OCI-LY7 (cell line): ENCODE measurements at regions not wholly inside any gene's neighbourhood (a gene's known extent, or its start where the extent isn't known, plus 50 kb on each side); places are given as distances from the start of the nearest gene placed in this dataset.

Experiments
- BruUV-seq: library from RNA; stranded (reverse); fragments of 400-500 nt; replicated peaks from 2 replicates; lab custom pipeline; 2021; lab: Mats Ljungman, UMichigan
- CTCF ChIA-PET: fragments of 300-600 bp; sonication (Branson Sonifier 250); formaldehyde crosslinking; loops from one replicate; lab custom pipeline; 2022; ENCODE audit warnings: antibody characterized with exemption; ENCODE audit not compliant: unreplicated experiment; lab: Charles Lee
- POLR2A ChIA-PET: fragments of 300-600 bp; sonication (Branson Sonifier 250); formaldehyde crosslinking; loops from one replicate; lab custom pipeline; 2022; ENCODE audit warnings: antibody characterized with exemption; lab: Charles Lee
- DNase-seq: peaks from one replicate; pipeline ENCODE4 v3.0.0-alpha.2; 2015; ENCODE audit warnings: low spot score
- H2AFZ ChIP-seq: fragments of 200-600 bp; sonication (generic), shearing (Covaris generic); 2 replicates; pipeline ENCODE4 v1.6.1; 2014; ENCODE audit warnings: mild to moderate bottlenecking, antibody characterized with exemption, low read length, moderate library complexity
- H3K27ac ChIP-seq: fragments of 200-600 bp; sonication (generic); 2 replicates; pipeline ENCODE4 v1.5.1; 2014; ENCODE audit warnings: mixed run types, low read depth, mild to moderate bottlenecking, moderate library complexity, low read length, inconsistent platforms; ENCODE audit not compliant: poor library complexity, severe bottlenecking
- H3K36me3 ChIP-seq: fragments of 200-600 bp; sonication (generic); 2 replicates; pipeline ENCODE4 v1.6.1; 2014; ENCODE audit warnings: mild to moderate bottlenecking, antibody characterized with exemption, low read length, moderate library complexity, mixed read lengths; ENCODE audit not compliant: insufficient read depth
- H3K4me1 ChIP-seq: fragments of 200-600 bp; sonication (generic); 2 replicates; pipeline ENCODE4 v1.5.1; 2014; ENCODE audit warnings: mild to moderate bottlenecking, low read length; ENCODE audit not compliant: insufficient read depth, poor library complexity, severe bottlenecking
- H3K4me2 ChIP-seq: fragments of 200-600 bp; sonication (generic); 2 replicates; pipeline ENCODE4 v1.6.1; 2014; ENCODE audit warnings: mild to moderate bottlenecking, low read length
- H3K4me3 ChIP-seq: fragments of 200-600 bp; sonication (generic); 2 replicates; pipeline ENCODE4 v1.5.1; 2014; ENCODE audit warnings: mild to moderate bottlenecking, low read depth, low read length; ENCODE audit not compliant: poor library complexity, severe bottlenecking
- H3K79me2 ChIP-seq: fragments of 200-600 bp; sonication (generic); 2 replicates; pipeline ENCODE4 v1.6.1; 2016; ENCODE audit warnings: low read depth, mild to moderate bottlenecking, low read length, moderate library complexity, mixed read lengths; ENCODE audit not compliant: insufficient read depth
- H3K9me2 ChIP-seq: fragments of 200-600 bp; sonication (generic); 2 replicates; pipeline ENCODE4 v1.6.1; 2016; ENCODE audit warnings: mild to moderate bottlenecking, low read length, mixed read lengths; ENCODE audit not compliant: insufficient read depth
- H3K9me3 ChIP-seq: fragments of 200-600 bp; sonication (generic); 2 replicates; pipeline ENCODE4 v1.6.1; 2014; ENCODE audit warnings: mild to moderate bottlenecking, mixed run types, low read length, mixed read lengths
- H4K20me1 ChIP-seq: fragments of 200-600 bp; sonication (generic); 2 replicates; pipeline ENCODE4 v1.6.1; 2014; ENCODE audit warnings: mild to moderate bottlenecking, antibody characterized with exemption, low read length, moderate library complexity, mixed read lengths; ENCODE audit not compliant: insufficient read depth
- EZH2phosphoT487 ChIP-seq: fragments of 200-600 bp; sonication (generic); IDR thresholded peaks from 2 replicates; pipeline ENCODE4 v1.6.1; 2018; ENCODE audit warnings: low read depth, borderline replicate concordance, mild to moderate bottlenecking, mixed run types, antibody characterized with exemption, low read length, moderate library complexity, mixed read lengths
- intact Hi-C: fragments of 100-400 bp; cut with micrococcal nuclease; formaldehyde crosslinking; loops from one replicate; pipeline ENCODE4 v1.10.0; 2022; ENCODE audit not compliant: unreplicated experiment
- TF ChIP-seq, protein P1 (sequence below): fragments of 200-600 bp; sonication (generic); conservative IDR thresholded peaks from 2 replicates; pipeline ENCODE4 v1.5.1; 2014; ENCODE audit warnings: mild to moderate bottlenecking, antibody characterized with exemption, low read length, moderate library complexity, mixed read lengths

DNA sequence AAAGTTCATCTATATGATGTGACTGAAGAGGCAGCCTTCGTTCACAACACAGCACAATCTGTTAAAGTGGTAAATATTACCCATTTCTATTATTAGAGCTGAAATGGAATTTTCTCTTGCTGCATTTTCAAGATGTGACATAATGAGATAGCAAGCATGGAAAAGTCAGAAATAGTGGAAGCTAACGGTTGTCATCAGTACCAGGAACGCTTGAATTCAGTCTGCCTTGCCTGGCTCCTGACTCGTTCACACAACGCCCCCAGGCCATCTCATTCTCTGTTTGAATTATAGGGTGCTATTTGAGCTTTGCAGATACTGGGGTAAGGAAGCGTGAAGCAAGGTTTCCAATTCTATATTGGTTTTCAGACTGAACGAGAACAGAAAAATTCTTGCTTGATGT, 116.5 kb upstream of the MAP3K7 start:
- Histone ChIP-seq H3K79me2 (no peaks in the 10 kb centered on the region), H3K4me3 (no peak overlapping the region), H3K27ac (no peak overlapping the region), H3K4me1 (peaks cover 13% of the 10 kb centered on the region), H3K9me3 (no peaks in the 10 kb centered on the region), H3K36me3 (no peaks in the 10 kb centered on the region), H2AFZ (no peak overlapping the region), H4K20me1 (no peaks in the 10 kb centered on the region), H3K4me2 (no peak overlapping the region), H3K9me2 (no peaks in the 10 kb centered on the region)
- CTCF ChIA-PET, result no interaction called here
- no TSS peak for BruUV-seq
- DNase-seq, result no peak
- POLR2A ChIA-PET, result interaction anchor here (0.7 kb wide), 1 partner anchor 117 kb away, joined by 6 read pairs; no protein-coding TSS in a partner anchor
- intact Hi-C loops, result no loop called here
- TF ChIP-seq, protein P1, sequence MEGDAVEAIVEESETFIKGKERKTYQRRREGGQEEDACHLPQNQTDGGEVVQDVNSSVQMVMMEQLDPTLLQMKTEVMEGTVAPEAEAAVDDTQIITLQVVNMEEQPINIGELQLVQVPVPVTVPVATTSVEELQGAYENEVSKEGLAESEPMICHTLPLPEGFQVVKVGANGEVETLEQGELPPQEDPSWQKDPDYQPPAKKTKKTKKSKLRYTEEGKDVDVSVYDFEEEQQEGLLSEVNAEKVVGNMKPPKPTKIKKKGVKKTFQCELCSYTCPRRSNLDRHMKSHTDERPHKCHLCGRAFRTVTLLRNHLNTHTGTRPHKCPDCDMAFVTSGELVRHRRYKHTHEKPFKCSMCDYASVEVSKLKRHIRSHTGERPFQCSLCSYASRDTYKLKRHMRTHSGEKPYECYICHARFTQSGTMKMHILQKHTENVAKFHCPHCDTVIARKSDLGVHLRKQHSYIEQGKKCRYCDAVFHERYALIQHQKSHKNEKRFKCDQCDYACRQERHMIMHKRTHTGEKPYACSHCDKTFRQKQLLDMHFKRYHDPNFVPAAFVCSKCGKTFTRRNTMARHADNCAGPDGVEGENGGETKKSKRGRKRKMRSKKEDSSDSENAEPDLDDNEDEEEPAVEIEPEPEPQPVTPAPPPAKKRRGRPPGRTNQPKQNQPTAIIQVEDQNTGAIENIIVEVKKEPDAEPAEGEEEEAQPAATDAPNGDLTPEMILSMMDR, result no peak
- no peak for TF ChIP-seq EZH2phosphoT487

DNA sequence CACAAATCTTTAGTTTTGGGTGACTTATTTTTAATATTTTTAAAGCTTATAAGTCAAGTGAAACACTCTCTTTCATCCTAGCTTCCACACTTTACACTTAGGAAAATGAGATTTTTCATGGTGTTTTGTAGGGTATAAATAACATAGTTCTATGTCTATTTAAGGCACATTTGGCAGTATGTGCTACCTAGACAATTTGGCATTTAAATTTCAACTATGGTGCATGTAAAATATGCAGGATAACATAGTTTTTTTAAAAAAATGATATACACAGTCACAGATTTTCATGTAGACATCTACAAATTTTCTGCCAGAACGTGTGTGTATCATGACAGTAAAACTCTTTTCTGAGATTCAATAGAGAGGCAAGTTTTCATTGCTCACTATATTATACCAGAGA, 115.1 kb upstream of the MAP3K7 start:
- H3K4me2 ChIP-seq, result peak overlapping the region; percentile 47; the same call in 1 of the 2 replicates
- no peaks in the 10 kb centered on the region for H3K79me2 ChIP-seq
- H2AFZ ChIP-seq, result no peak overlapping the region
- no peak for DNase-seq
- no peaks in the 10 kb centered on the region for H3K9me2 ChIP-seq
- H3K4me3 ChIP-seq, result no peak overlapping the region
- intact Hi-C loops, result no loop called here
- no peaks in the 10 kb centered on the region for H4K20me1 ChIP-seq
- H3K4me1 ChIP-seq, result peaks cover 13% of the 10 kb centered on the region
- H3K9me3 ChIP-seq, result no peaks in the 10 kb centered on the region
- BruUV-seq, result no TSS peak
- POLR2A ChIA-PET, result interaction anchor here (0.6 to 1.2 kb wide), 3 partner anchors 10 to 38 kb away, joined by 4 to 5 read pairs (median 4); no protein-coding TSS in a partner anchor
- H3K27ac ChIP-seq, result no peak overlapping the region
- H3K36me3 ChIP-seq, result no peaks in the 10 kb centered on the region
- CTCF ChIA-PET, result no interaction called here
- TF ChIP-seq, protein P1, result no peak
- TF ChIP-seq EZH2phosphoT487, result no peak

DNA sequence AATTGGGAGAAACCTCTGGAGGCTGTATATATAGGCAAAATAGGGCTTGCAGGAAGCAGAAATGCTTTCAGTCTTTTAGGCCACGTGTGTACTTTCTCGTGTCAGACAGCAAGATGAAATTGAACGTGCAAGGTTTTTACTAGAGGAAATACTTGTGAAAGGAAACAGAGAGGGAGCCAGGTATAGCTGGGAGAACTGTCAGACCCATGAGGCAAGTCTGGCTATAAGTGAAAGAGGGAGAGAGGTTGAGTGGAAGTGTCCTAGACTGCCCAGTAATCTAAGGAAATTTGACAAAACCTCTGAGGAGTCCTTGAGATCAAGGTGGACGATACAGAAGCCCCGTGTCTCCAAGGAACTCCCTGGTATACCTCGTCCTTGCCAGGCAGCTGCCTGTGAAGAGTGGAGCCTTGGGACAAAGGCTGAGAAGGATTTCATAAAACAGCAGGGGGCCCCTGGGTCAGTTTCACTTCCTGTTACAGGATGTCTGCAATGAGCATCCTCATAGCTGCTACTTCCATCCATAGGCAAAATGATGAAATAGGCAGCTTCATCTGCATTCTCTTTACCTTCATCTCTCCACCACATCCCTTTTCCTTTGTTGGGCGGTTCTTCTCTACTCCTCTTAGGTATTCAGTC, 114.4 kb upstream of the MAP3K7 start:
- no peaks in the 10 kb centered on the region for H4K20me1 ChIP-seq
- H3K4me2 ChIP-seq, result peak overlapping the region; percentile 47
- TF ChIP-seq, protein P1, result peak; percentile 38; the same call in 1 of the 2 replicates
- no peak for TF ChIP-seq EZH2phosphoT487
- intact Hi-C loops, result no loop called here
- ChIA-PET CTCF (no interaction called here), POLR2A (interaction anchor here (0.7 to 1.2 kb wide), 4 partner anchors 10 to 39 kb away, joined by 3 to 4 read pairs (median 4); no protein-coding TSS in a partner anchor)
- no peak overlapping the region for H3K27ac ChIP-seq
- peaks cover 13% of the 10 kb centered on the region for H3K4me1 ChIP-seq
- no TSS peak for BruUV-seq
- H2AFZ ChIP-seq, result no peak overlapping the region
- H3K9me2 ChIP-seq, result no peaks in the 10 kb centered on the region
- no peak overlapping the region for H3K4me3 ChIP-seq
- no peaks in the 10 kb centered on the region for H3K79me2 ChIP-seq
- H3K36me3 ChIP-seq, result no peaks in the 10 kb centered on the region
- peak; percentile 70 for DNase-seq
- no peaks in the 10 kb centered on the region for H3K9me3 ChIP-seq
